ENCODE measurements at regions not wholly inside any gene's neighbourhood (a gene's known extent, or its start where the extent isn't known, plus 50 kb on each side); places are given as distances from the start of the nearest gene placed in this dataset.

- TF ChIP-seq, protein P1, sequence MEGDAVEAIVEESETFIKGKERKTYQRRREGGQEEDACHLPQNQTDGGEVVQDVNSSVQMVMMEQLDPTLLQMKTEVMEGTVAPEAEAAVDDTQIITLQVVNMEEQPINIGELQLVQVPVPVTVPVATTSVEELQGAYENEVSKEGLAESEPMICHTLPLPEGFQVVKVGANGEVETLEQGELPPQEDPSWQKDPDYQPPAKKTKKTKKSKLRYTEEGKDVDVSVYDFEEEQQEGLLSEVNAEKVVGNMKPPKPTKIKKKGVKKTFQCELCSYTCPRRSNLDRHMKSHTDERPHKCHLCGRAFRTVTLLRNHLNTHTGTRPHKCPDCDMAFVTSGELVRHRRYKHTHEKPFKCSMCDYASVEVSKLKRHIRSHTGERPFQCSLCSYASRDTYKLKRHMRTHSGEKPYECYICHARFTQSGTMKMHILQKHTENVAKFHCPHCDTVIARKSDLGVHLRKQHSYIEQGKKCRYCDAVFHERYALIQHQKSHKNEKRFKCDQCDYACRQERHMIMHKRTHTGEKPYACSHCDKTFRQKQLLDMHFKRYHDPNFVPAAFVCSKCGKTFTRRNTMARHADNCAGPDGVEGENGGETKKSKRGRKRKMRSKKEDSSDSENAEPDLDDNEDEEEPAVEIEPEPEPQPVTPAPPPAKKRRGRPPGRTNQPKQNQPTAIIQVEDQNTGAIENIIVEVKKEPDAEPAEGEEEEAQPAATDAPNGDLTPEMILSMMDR (conservative IDR thresholded peaks at IDR 0.05; ENCODE audit: low read length), result no peak
- no peak for TF ChIP-seq EZH2phosphoT487 (IDR thresholded peaks at IDR 0.05; ENCODE audit: borderline replicate concordance, low read depth, low read length)
Measured at GRCh38 chr1:221271701-221272100, 392.5 kb downstream of the HLX start.
